Suppressor macrophage (primary cell): ENCODE measurements at regions not wholly inside any gene's neighbourhood (a gene's known extent, or its start where the extent isn't known, plus 50 kb on each side); places are given as distances from the start of the nearest gene placed in this dataset.
"Not testable (repeated sequence)": the region's sequence is repeated elsewhere in the genome, so short reads cannot be mapped to it uniquely, and the experiment has no call there.

Experiments used
- DNase-seq, 4 experiments: peaks; one replicate each; pipeline ENCODE4 v3.0.0-alpha.2; 2020 to 2022

DNA sequence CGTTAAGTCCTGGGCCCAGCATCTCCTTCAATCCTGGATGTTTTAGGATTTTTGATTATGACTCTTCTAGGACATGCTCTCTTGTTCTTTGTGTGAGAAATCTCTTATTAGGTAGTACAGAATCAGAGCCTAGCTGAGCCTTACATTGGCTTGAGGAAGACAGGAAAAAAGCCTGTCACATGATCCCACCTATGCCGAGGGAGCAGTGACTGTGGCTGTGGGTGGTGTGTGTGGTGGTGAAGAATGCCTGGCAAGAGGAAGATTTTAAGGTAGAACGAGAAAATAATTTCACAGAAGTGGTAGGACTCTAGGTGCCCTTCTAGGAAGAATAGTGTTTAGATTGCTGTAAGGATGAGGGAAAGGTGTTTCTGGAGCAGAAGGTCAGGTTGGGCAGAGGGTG, 449.5 kb upstream of the PROX1 start:
- DNase-seq: no peak

- DNase-seq: no peak
Measured at GRCh38 chr1:213539464-213539863, 448.3 kb upstream of the PROX1 start.

- no peak for DNase-seq
Measured at GRCh38 chr1:213541641-213542040, 446.1 kb upstream of the PROX1 start.

- DNase-seq: not testable (repeated sequence)
Measured at GRCh38 chr1:213545181-213545580, 442.6 kb upstream of the PROX1 start.

DNA sequence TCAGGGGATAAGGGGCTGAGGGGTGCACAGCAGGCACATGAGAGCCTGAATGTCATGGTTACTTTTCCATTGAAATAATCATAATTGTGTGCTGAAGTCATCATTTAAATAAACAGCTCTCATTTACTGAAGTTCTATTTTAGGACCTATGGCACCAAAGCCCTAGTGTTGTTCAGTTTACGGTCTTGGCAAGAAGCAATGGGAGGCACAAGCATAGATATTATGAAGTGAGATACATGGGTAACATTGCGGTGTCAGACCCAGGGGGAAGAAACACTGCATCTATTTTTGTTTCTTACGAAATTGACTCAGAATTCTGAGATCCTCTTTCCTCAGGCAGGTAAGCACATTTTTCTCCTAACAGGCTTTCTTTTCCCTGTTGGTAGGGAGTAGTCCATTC, 437.8 kb upstream of the PROX1 start:
- no peak for DNase-seq

- no peak for DNase-seq
Measured at GRCh38 chr1:213550804-213551203, 437.0 kb upstream of the PROX1 start.

DNA sequence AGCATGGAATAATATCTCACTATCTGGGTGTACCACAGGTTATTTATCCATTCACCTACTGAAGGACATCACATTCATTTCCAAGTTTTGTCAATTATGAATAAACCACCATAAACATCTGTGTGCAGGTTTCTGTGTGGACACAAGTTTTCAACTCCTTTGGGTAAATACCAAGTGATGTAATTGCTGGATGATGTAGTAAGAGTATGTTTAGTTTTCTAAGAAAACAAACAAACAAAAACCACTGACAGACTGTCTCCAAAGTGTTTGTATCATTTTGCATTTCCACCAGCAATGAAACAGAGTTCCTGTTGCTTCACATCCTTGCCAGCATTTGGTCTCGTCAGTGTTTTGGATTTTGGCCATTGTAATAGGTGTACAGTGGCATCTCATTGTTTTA, 435.7 kb upstream of the PROX1 start:
- no peak for DNase-seq

GRCh38 chr1:213560226-213560625, 427.5 kb upstream of the PROX1 start:
- no peak for DNase-seq

GRCh38 chr1:213561870-213562269, 425.9 kb upstream of the PROX1 start:
- no peak for DNase-seq

GRCh38 chr1:213564215-213564659, 423.5 kb upstream of the PROX1 start:
- DNase-seq: peak in 3 of 4 experiments; percentile 14 to 35 (median 23)

- DNase-seq: no peak
Measured at GRCh38 chr1:213568929-213569815, 418.6 kb upstream of the PROX1 start.

- DNase-seq: no peak
Measured at GRCh38 chr1:213569816-213570150, 418.0 kb upstream of the PROX1 start.

GRCh38 chr1:213570487-213570886, 417.3 kb upstream of the PROX1 start:
- no peak for DNase-seq

DNA sequence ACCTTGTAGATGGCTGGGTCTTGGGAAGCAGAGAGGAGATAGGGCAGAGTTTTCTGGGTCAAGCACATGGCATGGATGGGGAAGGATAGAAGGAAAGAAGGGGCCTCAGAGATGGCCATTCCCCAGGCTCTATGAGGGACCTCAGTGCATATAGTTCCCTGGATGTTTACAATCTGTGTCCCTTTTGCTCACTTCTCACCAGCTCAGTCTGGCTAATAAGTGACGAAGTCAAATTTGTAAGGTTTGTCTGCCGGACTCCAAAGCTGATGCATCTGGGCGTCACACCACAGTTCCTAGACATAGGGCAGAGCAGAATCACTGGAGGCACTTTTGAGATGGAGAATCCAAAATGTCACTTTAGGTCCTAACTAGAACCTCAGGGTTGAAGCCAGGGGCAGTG, 416.4 kb upstream of the PROX1 start:
- DNase-seq: no peak

GRCh38 chr1:213571843-213572242, 415.9 kb upstream of the PROX1 start:
- no peak for DNase-seq

GRCh38 chr1:213572912-213573647, 414.7 kb upstream of the PROX1 start:
- DNase-seq: no peak

DNA sequence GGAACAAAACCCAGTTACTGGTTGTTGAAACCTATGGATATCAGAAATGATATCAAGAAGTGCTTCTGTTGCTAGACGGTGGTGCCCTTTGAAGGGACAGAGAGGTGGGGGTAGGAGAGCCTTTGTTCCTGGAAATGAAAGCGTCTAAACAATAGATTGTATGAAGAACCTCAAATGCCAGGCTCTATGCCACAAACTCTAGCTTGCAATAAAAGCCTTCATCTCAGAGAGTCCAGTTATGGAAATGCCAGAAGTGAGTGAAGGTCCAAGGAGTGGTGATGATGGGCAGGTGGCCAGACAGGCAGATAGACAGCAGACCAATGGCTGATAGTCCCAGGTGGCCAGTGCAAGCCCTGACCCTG, 414.1 kb upstream of the PROX1 start:
- DNase-seq: no peak

- no peak for DNase-seq
Measured at GRCh38 chr1:213582976-213583567, 404.7 kb upstream of the PROX1 start.

- DNase-seq: no peak
Measured at GRCh38 chr1:213584272-213584671, 403.5 kb upstream of the PROX1 start.

DNA sequence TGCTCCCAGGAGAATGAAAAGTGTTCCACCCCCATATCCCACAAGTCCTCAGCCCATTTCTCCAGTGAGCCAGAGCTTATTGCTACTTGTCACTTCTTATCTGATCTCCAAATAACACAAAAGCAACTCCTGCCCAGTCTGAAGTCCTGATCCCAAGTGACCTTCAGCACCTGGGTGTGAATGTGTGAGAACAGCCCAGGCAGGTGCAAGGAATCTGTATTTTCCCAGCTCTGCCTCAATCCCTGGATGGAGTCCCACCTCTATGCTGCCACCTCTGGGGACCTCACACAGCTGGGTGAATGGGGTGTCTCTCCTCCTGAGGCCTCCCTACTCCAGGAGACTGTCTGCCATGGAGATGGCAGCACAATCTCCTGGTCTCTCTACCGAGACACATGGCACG, 402.4 kb upstream of the PROX1 start:
- no peak for DNase-seq

- no peak for DNase-seq
Measured at GRCh38 chr1:213585959-213586586, 401.7 kb upstream of the PROX1 start.

GRCh38 chr1:213586587-213586972, 401.2 kb upstream of the PROX1 start:
- DNase-seq: no peak

DNA sequence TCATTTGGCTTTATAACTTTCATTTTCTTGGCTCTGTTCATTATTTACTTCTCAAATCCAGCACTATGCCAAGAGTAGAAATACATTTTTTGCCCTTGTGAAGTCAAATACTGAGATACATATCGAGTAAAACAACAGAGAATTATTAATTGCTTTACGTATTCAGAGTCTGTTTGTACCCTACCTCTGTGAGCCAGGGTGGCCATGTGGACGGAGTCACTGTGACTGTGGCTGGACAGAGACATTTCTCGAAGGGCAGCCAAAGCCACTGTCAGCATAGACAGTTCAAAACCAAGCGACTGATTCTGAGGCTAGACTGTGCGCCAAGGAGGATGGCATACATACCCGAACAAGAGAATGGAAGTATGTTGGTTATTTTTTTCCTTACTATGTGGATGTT, 391.0 kb upstream of the PROX1 start:
- no peak for DNase-seq
